Effector memory CD8-positive, alpha-beta T cell (primary cell): ENCODE measurements at regions not wholly inside any gene's neighbourhood (a gene's known extent, or its start where the extent isn't known, plus 50 kb on each side); places are given as distances from the start of the nearest gene placed in this dataset.

Source experiments
- ATAC-seq: fragments of 150-1000 bp; cut with Tn5 transposase; replicated peaks from 2 replicates; pipeline ENCODE4 v1.10.0; 2021; ENCODE audit warnings: mild to moderate bottlenecking, moderate library complexity
- DNase-seq, 3 experiments: peaks; one replicate each; pipeline ENCODE4 v3.0.0; 2021
- H3K27ac Mint-ChIP-seq, 2 donors: one replicate each; pipeline ENCODE4 v1.8.0; 2022; ENCODE audit warnings: mild to moderate bottlenecking in 2 of 2, mixed read lengths in 2 of 2, moderate library complexity in 2 of 2
- H3K27me3 Mint-ChIP-seq, 2 donors: one replicate each; pipeline ENCODE4 v1.8.0; 2022; ENCODE audit warnings: mixed read lengths in 2 of 2
- H3K36me3 Mint-ChIP-seq: one replicate; pipeline ENCODE4 v1.8.0; 2022; ENCODE audit warnings: mild to moderate bottlenecking, moderate library complexity, mixed read lengths; ENCODE audit not compliant: insufficient read depth
- H3K4me1 Mint-ChIP-seq, 2 donors: one replicate each; pipeline ENCODE4 v1.8.0; 2022; ENCODE audit warnings: low read depth in 2 of 2, mixed read lengths in 2 of 2
- H3K4me3 Mint-ChIP-seq, 2 donors: one replicate each; pipeline ENCODE4 v1.8.0; 2022; ENCODE audit warnings: mild to moderate bottlenecking in 2 of 2, mixed read lengths in 2 of 2, moderate library complexity in 2 of 2
- H3K9me3 Mint-ChIP-seq, 2 donors: one replicate each; pipeline ENCODE4 v1.8.0; 2022; ENCODE audit warnings: mixed read lengths in 2 of 2

- Mint-ChIP-seq H3K4me3 (no peak overlapping the region), H3K4me1 (no peaks in the 10 kb centered on the region), H3K27ac (no peak overlapping the region), H3K27me3 (no peaks in the 10 kb centered on the region), H3K9me3 (peaks cover 4 to 10% of the 10 kb centered on the region in 2 donors), H3K36me3 (no peaks in the 10 kb centered on the region)
- ATAC-seq, result no peak
- no peak for DNase-seq
These were observed 522.8 kb upstream of the LUZP2 start for GRCh38 chr11:23974051-23974450.

GRCh38 chr11:23974601-23975000 is 522.3 kb upstream of the LUZP2 start:
- ATAC-seq (no peak), DNase-seq (no peak)
- Mint-ChIP-seq H3K9me3 (peaks cover 3 to 7% of the 10 kb centered on the region in 2 donors), H3K36me3 (no peaks in the 10 kb centered on the region), H3K27ac (no peak overlapping the region), H3K4me1 (no peaks in the 10 kb centered on the region), H3K4me3 (no peak overlapping the region), H3K27me3 (no peaks in the 10 kb centered on the region)

GRCh38 chr11:23976426-23976825 is 520.4 kb upstream of the LUZP2 start:
- Mint-ChIP-seq H3K36me3 (no peaks in the 10 kb centered on the region), H3K4me3 (no peak overlapping the region), H3K27me3 (no peaks in the 10 kb centered on the region), H3K9me3 (peaks cover 0 to 3% of the 10 kb centered on the region in 2 donors), H3K27ac (no peak overlapping the region), H3K4me1 (no peaks in the 10 kb centered on the region)
- ATAC-seq (no peak), DNase-seq (no peak)

DNA sequence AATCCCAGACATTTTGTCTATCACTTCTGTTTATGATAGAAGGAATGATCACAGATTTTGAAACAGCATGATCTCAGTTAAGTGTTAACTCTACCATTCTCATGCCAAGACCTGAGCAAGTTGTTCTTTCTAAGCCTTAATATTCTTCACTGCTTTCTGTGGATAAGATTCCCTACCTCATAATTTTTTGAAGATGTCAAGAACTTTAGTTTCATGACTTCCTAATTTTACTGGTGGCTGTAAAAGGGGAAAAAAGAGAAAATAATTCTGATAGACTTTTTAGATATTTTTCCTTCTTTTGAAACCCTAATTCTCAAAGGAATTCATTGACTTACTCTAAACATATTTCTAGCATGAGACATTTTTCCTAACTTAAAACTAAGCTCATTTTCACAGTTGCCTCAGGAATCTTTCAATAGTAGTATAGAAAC is 520.0 kb upstream of the LUZP2 start:
- H3K4me3 Mint-ChIP-seq, result no peak overlapping the region

DNA sequence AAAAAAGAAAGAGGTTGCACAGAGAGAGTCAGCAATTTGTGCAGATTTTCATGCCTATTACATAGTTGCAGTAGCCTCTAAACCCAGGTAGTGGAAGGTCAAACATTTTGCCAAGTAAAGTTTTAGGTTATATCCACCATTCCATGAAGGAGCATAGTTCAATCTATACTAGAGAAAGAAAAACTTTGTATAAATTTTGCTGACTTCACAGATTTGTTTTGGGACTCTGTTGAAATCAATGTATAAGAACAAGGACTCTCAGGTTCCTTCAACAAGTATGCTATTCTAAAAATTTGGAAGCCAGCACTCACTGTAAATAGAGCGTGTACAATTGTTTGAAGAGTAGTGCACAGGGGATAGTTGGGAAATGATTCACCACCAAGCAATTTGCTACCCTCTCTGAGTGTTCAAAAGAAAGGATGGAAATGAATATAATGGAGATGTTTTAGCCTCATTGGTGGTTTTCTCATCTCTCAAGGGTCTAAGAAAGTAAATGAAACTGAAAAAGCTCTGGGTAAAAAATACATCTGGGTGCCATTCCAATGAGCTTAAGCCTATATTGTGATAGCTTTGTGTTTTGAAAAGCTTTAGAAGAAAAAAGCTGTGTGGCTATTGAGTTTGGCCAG is 508.4 kb upstream of the LUZP2 start:
- Mint-ChIP-seq H3K36me3 (no peaks in the 10 kb centered on the region), H3K4me3 (no peak overlapping the region), H3K27ac (no peak overlapping the region), H3K9me3 (peaks cover 8 to 11% of the 10 kb centered on the region in 2 donors), H3K27me3 (no peaks in the 10 kb centered on the region), H3K4me1 (no peaks in the 10 kb centered on the region)
- no peak for ATAC-seq
- no peak for DNase-seq

More for the DNA sequence above, 520.0 kb upstream of the LUZP2 start:
- Mint-ChIP-seq H3K4me1 (no peaks in the 10 kb centered on the region), H3K27me3 (no peaks in the 10 kb centered on the region), H3K36me3 (no peaks in the 10 kb centered on the region), H3K9me3 (peaks cover 0 to 3% of the 10 kb centered on the region in 2 donors), H3K27ac (no peak overlapping the region)
- ATAC-seq (no peak), DNase-seq (no peak)

GRCh38 chr11:23990346-23991164 is 506.3 kb upstream of the LUZP2 start:
- peaks cover 8 to 12% of the 10 kb centered on the region in 2 donors for H3K9me3 Mint-ChIP-seq
- DNase-seq (no peak), ATAC-seq (no peak)
- no peak overlapping the region for H3K4me3 Mint-ChIP-seq
- no peaks in the 10 kb centered on the region for H3K4me1 Mint-ChIP-seq
- no peak overlapping the region for H3K27ac Mint-ChIP-seq
- H3K36me3 Mint-ChIP-seq, result no peaks in the 10 kb centered on the region
- H3K27me3 Mint-ChIP-seq, result no peaks in the 10 kb centered on the region

DNA sequence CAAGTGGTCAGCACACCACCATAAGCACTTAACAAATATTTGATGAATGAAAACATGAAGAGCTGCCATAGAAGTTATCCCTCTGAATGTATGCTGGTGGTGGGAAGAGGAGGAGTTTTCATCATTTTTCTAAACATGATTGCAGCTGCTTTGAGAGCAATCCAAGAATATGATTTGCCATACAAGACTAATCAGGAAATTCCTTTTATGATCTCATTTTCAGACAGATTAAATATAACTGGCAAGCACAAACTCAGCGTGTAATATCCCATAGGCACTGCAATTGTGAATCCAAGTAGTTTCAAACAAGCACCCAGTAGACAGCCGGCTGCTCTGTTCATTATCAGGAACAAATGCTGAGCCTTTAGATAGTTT is 505.7 kb upstream of the LUZP2 start:
- ATAC-seq, result no peak
- Mint-ChIP-seq H3K9me3 (peaks cover 8 to 12% of the 10 kb centered on the region in 2 donors), H3K36me3 (no peaks in the 10 kb centered on the region), H3K27ac (no peak overlapping the region), H3K4me3 (no peak overlapping the region), H3K4me1 (no peaks in the 10 kb centered on the region), H3K27me3 (no peaks in the 10 kb centered on the region)
- no peak for DNase-seq

GRCh38 chr11:23995891-23996290 is 501.0 kb upstream of the LUZP2 start:
- H3K36me3 Mint-ChIP-seq, result peaks cover 5% of the 10 kb centered on the region
- H3K4me1 Mint-ChIP-seq, result no peaks in the 10 kb centered on the region
- no peak overlapping the region for H3K27ac Mint-ChIP-seq
- H3K9me3 Mint-ChIP-seq, result peaks cover 5 to 21% of the 10 kb centered on the region in 2 donors
- no peak overlapping the region for H3K4me3 Mint-ChIP-seq
- DNase-seq (no peak), ATAC-seq (no peak)
- H3K27me3 Mint-ChIP-seq, result no peaks in the 10 kb centered on the region

GRCh38 chr11:23997356-23997755 is 499.5 kb upstream of the LUZP2 start:
- H3K9me3 Mint-ChIP-seq, result peaks cover 3 to 21% of the 10 kb centered on the region in 2 donors
- DNase-seq (no peak), ATAC-seq (no peak)
- H3K4me3 Mint-ChIP-seq, result no peak overlapping the region
- no peaks in the 10 kb centered on the region for H3K27me3 Mint-ChIP-seq
- no peaks in the 10 kb centered on the region for H3K4me1 Mint-ChIP-seq
- peaks cover 5% of the 10 kb centered on the region for H3K36me3 Mint-ChIP-seq
- H3K27ac Mint-ChIP-seq, result no peak overlapping the region

GRCh38 chr11:24005202-24005876 is 491.5 kb upstream of the LUZP2 start:
- H3K27ac Mint-ChIP-seq, result no peak overlapping the region
- no peaks in the 10 kb centered on the region for H3K27me3 Mint-ChIP-seq
- H3K9me3 Mint-ChIP-seq, result peaks cover 10 to 19% of the 10 kb centered on the region in 2 donors
- no peak for DNase-seq
- no peaks in the 10 kb centered on the region for H3K4me1 Mint-ChIP-seq
- H3K4me3 Mint-ChIP-seq, result no peak overlapping the region
- H3K36me3 Mint-ChIP-seq, result no peaks in the 10 kb centered on the region
- no peak for ATAC-seq

DNA sequence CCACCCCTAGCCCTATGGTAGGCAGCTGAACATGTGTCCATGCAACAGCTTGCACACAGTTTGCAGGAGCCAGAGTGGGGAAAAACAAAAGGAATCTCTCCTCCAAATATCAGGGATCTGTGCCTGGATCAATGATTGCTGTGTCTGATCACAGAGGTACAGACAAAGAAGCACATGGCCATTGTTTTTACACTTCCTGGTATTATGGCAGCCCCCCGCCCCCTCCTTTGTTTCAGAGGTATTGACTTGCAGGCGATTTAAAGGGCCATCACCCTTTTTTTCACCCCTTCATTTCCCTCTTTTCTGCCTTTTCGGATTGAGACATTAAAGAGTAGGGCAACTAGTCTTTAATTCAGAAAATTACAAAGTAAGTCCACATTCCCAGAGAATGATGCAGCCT is 453.0 kb upstream of the LUZP2 start:
- no peak for ATAC-seq
- H3K9me3 Mint-ChIP-seq, result peaks cover 11 to 16% of the 10 kb centered on the region in 2 donors
- H3K27ac Mint-ChIP-seq, result no peak overlapping the region
- no peak overlapping the region for H3K4me3 Mint-ChIP-seq
- H3K36me3 Mint-ChIP-seq, result no peaks in the 10 kb centered on the region
- no peaks in the 10 kb centered on the region for H3K27me3 Mint-ChIP-seq
- DNase-seq, result no peak
- no peaks in the 10 kb centered on the region for H3K4me1 Mint-ChIP-seq

GRCh38 chr11:24046731-24047130 is 450.1 kb upstream of the LUZP2 start:
- H3K27ac Mint-ChIP-seq, result no peak overlapping the region
- H3K4me1 Mint-ChIP-seq, result no peaks in the 10 kb centered on the region
- H3K36me3 Mint-ChIP-seq, result no peaks in the 10 kb centered on the region
- H3K27me3 Mint-ChIP-seq, result no peaks in the 10 kb centered on the region
- H3K4me3 Mint-ChIP-seq, result no peak overlapping the region
- H3K9me3 Mint-ChIP-seq, result peaks cover 14 to 28% of the 10 kb centered on the region in 2 donors
- ATAC-seq, result no peak
- no peak for DNase-seq

GRCh38 chr11:24056051-24056450 is 440.8 kb upstream of the LUZP2 start:
- Mint-ChIP-seq H3K36me3 (no peaks in the 10 kb centered on the region), H3K27ac (no peak overlapping the region), H3K4me1 (no peaks in the 10 kb centered on the region), H3K4me3 (no peak overlapping the region), H3K9me3 (peaks cover 0 to 8% of the 10 kb centered on the region in 2 donors), H3K27me3 (no peaks in the 10 kb centered on the region)
- no peak for ATAC-seq
- no peak for DNase-seq

DNA sequence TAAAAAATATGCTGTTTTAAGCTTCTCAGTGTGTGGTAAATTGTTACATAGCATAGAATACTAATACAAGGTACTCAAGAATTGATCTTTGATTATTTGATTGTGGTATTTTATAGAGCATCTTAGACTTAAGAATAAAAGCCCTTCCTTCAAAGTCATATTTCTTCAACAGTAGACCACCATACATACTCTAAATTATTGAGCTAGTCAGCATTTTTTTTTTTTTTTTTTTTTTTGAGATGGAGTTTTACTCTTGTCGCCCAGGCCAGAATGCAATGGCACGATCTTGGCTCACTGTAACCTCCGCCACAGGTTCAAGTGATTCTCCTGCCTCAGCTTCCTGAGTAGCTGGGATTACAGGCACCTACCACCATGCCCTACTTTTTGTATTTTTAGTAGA is 436.7 kb upstream of the LUZP2 start:
- H3K4me3 Mint-ChIP-seq, result no peak overlapping the region
- DNase-seq (no peak), ATAC-seq (no peak)
- H3K4me1 Mint-ChIP-seq, result no peaks in the 10 kb centered on the region
- H3K27me3 Mint-ChIP-seq, result no peaks in the 10 kb centered on the region
- no peaks in the 10 kb centered on the region for H3K36me3 Mint-ChIP-seq
- peaks cover 0 to 8% of the 10 kb centered on the region in 2 donors for H3K9me3 Mint-ChIP-seq
- no peak overlapping the region for H3K27ac Mint-ChIP-seq
